Inflammatory macrophage (primary cell): ENCODE measurements at regions not wholly inside any gene's neighbourhood (a gene's known extent, or its start where the extent isn't known, plus 50 kb on each side); places are given as distances from the start of the nearest gene placed in this dataset.

ENCODE experiments used
- DNase-seq, 2 donors: peaks; one replicate each; pipeline ENCODE4 v3.0.0-alpha.2; 2020 to 2022

- no peak for DNase-seq
These were observed 235.6 kb upstream of the TGFBR2 start for GRCh38 chr3:30370681-30371271.

DNA sequence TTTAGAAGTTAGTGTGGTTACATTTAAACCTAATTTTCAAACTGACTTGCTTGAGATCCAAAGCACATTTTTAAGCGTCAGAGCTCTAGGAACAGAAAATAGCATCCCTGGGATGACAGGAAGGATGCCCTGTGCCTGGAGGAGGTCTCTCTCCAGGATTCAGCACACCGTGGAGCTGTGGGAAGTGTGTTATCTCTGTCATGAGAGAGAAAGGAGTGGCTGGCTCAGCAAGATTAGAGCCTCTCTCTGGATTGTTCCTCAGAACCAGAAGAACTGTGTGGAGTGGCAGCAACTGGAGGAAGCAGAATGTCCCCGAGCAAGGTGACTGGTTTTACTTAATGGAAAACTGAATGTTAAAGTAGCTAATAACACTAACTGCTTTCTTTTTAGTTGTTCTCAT lies 233.6 kb upstream of the TGFBR2 start:
- no peak for DNase-seq

GRCh38 chr3:30384546-30385072 lies 221.8 kb upstream of the TGFBR2 start:
- no peak for DNase-seq

DNA sequence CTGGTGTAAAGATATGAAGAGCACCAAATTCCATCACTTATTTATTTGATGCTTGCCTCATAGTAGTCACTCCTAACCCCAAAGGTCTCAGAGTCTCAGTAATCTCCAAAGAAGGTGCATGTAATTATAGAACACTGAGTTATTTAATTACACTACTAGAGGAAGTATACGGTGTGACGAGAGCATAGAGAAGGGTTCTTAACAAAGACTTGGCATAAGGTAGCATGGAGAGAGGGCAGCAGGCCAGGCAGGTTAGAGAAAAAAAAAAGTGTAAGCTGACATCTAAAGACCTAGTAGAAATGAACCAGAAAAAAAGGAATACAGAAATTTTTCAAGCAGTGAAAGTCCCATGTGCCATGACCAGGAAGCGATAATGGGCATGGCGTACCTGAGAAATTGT lies 213.3 kb upstream of the TGFBR2 start:
- no peak for DNase-seq

DNA sequence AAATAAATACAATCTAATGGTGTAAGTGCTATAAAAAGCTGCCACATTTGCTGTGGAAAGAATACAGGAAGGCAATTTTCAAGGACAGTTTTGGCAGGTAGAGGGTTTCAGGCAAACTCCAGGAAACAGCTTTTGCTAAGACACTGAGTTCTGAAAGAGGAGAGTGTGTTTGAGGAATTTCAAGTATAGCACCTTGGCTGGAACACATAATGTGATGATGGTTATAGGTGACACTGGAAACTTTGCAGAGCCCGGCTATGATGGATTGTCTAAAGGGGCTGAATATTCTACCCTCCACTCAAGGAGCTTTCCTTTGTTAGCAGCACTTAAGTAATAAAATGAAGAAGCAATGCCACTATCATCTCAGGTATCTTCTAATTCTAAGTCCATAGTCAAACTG lies 209.4 kb upstream of the TGFBR2 start:
- no peak for DNase-seq

DNA sequence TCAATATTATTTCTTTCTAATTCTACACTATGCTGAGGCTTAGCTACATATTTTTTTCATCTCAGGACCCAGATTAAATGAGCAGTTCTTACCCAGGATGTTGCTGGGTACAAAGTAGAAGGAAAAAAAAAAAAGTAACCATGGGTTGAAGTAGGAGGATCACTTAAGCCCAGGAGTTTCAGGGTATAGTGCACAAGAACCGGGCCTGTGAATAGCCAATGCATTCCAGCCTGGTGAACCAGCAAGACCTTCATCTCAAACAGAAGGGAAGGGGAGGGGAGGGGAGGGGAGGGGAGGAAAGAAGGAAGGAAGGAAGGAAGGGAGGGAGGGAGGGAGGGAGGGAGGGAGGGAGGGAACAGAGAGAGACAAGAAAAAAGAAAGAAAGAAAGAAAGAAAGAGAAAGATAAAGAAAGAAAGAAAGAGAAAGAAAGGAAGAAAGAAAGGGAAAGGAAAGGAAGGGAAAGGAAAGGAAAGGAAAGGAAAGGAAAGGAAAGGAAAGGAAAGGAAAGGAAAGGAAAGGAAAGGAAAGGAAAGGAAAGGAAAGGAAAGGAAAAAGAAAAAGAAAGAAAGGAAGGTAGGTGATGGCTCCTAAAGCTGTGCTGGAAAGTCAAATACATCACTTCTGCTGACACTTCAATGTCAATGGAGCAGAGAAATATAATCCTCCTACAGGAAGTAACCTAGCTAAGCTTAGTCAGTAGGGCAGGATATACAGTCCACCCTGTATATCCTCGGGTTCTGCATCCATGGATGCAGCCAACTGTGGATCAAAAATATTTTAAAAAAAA lies 206.8 kb upstream of the TGFBR2 start:
- no peak for DNase-seq

DNA sequence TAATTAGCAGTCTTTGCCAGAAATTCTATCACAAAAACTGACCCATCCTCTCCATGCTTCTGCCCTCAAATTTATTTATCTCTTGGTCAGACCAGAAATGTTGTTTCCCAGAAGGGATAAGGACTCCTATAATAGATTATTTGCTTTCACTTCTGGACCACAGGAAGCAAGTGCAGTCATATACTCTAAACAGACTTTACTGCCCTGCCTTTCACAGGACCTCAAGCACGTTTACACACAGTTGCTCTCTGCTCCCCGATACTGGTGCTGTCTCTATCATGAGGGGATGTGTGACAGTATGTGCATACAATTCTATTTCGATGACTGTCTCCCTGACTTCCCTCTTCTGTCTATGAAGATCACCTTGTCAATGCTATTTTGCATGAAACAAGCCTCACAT lies 205.5 kb upstream of the TGFBR2 start:
- DNase-seq, result no peak

DNA sequence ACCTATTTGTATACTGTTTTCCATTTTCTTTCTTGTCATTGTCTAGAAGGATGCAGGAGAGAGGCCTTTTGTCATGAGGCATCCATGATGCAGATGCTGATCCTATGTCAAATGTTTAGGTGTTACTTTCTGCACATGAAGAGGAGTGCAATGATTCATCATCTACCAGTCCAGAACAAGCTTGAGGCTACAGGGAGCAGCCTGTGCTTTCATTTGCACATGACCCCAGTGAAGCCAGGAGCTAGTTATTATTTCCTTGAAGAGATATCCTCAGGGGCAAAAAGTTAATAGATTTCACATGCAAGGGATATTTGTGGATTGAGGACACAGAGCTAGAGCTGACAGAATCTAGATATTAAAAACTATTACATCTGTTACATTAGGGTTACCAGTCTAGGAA lies 204.4 kb upstream of the TGFBR2 start:
- DNase-seq, result no peak

DNA sequence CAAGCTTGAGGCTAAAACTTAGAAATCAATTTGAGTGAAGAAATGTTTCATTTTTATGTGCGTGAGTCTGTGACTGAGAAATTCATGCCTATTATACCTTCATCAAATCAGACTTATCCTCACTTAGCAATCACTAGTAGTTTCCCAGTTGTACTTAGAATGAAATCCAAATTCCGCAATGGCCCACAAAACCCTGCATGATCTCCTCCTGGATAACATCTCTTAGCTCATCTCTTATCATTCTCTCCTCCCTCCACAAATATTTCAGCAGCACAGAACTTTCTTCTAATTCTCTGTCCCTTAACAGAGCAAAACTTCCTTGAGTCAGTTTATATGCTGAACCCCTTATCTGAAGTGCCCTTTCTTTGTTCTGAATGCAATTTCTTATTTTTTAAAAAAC lies 198.8 kb upstream of the TGFBR2 start:
- DNase-seq, result no peak

GRCh38 chr3:30408105-30408557 lies 198.3 kb upstream of the TGFBR2 start:
- DNase-seq, result no peak

DNA sequence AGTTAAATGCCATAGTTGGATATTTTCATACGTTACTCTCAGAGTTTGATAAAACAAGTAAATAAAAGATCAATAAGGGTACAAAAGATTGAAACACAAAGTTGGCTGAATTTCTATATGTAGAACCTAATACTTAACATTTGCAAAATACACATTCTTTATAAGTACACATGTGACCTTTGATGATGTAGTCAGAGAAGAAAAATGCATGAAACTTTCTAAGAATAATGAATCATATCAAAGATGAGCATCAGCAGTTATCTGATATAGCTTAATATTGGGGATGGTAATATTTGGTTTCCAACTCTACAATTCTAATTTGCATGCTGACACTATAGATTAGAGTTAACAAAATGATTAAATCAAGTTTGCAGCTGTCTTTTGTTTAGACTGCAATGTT lies 188.0 kb upstream of the TGFBR2 start:
- no peak for DNase-seq

DNA sequence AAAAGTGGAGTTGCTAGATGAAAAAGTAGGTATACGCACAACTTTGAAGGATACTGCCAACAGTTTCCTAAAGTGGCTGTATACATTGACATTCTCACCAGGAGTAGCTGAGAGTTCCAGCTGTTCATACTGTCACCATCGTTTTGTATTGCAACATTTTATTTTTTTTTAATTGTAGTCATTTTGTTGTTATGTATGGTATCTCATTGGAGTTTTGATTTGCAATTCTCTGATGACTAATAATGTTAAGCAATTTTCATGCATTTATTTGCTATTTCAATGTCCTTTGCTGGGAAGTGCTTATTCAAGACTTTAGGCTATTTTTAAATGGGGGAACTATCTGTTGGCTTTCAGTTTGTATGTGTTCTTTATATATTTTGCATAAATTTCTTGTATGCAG lies 185.1 kb upstream of the TGFBR2 start:
- peak; percentile 48 to 95 for DNase-seq

- peak in 1 of 2 donors; percentile 47 for DNase-seq
These were observed 180.0 kb upstream of the TGFBR2 start for GRCh38 chr3:30426293-30426993.

DNA sequence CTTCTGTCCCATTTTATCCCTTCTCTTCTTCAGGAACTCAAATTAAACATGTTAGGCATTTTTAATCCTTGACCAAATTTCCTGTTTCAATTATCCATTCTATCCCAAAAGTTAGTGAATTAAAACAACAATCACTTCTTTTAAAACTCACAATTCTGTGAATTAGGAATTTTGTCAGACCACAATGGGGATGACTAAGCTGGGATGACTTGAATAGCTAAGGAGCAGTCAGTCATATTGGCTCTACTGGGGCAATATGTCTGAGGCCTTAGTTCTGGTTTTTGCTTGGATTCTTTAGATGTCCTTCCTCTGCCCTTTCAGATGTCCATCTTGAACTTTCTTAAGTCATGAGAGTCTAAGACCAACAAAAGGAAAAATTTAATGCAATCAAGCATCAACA lies 178.2 kb upstream of the TGFBR2 start:
- DNase-seq, result peak in 1 of 2 donors; percentile 14

GRCh38 chr3:30435861-30436331 lies 170.5 kb upstream of the TGFBR2 start:
- no peak for DNase-seq

- peak; percentile 76 to 88 for DNase-seq
These were observed 169.2 kb upstream of the TGFBR2 start for GRCh38 chr3:30437171-30437601.

DNA sequence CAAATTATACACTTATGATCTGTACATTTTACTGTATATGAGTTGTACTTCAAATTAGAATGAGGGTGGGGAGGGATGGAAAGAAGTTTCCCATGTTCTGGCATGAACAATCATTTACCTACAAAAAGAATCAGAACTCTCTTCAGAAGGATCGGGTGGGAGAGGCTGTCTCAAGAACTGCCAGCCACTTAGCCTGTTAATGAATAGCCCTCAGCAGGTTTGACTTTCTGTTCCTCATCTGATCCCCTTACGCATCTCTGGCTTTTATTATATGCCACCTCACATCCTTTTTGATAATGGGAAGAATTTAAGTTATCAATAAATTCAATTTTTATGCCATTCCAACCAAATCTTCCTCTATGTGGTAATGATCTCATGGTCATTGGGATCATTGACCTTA lies 168.3 kb upstream of the TGFBR2 start:
- DNase-seq, result peak; percentile 6 to 19

DNA sequence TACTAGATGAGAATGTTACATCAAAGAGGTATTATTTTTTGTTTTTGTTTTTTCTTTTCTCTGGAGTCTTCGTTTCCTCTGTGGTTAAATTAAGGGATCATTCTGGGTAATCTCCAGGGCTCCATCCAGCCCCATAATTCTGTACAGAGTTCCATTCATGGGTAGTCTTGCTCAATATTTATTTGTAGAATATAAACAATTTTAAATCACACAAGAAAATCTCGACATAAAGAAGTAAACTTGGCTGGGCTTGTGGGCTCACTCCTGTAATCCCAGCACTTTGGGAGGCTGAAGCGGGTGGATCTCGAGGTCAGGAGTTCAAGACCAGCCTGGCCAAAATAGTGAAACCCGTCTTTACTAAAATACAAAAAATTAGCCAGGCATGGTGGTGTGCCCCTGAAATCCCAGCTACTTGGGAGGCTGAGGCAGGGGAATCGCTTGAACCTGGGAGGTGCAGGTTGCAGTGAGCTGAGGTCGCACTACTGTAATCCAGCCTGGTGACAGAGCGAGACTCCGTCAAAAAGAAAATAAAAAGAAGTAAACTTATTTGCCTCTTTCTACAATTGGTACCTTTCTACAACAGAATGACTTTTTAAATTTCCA lies 166.8 kb upstream of the TGFBR2 start:
- no peak for DNase-seq

DNA sequence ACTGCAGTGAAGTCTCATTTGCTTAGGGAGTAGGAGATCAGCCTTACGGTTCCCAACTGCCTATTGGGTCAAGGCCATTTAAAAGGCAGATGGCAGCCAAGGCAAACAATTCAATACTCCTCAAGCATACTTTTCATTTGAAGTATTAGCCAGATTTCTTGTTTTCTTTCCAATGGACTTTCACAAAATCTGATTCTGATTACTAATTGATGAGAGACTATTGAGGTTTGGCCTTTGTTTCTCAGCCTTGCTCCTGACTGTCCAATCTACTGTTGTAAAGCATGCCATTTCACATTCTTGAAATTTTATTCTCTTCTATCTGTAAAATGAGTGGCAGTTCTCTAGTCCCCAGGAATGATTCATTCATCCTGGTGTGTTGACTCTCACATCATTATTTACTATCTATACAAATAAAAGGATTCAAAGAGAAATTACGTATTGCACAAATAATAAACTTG lies 166.2 kb upstream of the TGFBR2 start:
- DNase-seq, result no peak

DNA sequence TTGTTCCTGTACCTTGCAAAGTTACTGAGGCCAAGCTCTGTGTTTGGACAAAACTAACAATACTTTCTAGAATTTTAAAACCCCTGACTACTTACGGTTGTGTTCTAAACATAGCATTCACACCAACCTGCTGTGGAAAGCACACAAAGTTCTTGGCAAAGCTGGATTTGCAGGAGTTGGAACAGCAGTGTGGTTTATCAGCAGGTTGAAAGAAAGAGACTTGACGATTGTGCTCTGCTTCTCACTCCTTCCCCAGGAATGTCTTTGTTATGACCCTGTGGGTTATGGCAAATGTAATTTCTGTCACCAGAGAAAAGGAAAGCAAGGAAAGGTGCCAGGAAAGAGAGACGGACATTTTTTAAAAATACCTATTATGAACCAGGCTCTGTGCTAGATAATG lies 165.5 kb upstream of the TGFBR2 start:
- no peak for DNase-seq

DNA sequence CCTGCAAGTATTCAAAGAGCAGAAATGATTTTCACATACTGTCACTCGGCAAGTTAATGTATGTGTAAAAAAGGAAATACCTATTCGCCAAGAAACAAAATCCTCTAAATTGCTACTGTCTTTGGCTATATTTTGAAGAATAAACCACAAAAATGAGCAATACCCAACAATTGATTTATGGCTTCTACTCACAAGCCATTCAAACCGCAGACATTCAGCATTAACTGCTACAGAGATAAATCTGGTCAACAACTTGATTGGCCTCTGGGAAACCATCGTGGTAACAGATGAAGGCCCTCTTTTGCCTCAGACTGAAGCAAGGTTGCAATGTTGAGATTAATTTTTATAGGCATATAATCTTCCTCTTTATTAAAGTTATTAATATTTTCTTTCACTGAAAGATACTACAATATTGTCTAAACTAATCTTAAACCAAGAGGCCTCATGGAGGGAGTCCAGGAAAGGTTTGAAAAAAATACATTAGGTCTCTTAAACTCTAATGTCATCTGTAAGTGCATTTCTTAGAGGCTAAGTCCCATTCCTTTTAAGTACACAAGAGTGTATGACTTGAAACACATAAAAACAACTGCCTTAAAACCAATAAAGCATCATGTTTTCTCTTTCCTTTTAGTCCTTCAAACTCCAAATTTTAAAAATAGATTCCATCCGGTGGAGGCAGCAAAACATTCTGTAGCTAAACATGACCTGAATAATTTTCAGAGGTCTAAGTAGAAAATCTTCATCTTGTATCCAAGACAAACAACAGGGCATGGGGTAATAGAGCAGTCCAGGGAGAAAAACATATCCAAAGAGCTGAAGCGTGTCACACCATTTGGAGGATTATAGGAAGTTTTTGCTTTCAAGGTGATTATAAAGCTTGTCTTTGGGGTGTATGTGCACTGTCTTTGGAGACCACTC lies 162.4 kb upstream of the TGFBR2 start:
- DNase-seq, result no peak
